ENCODE measurements at regions not wholly inside any gene's neighbourhood (a gene's known extent, or its start where the extent isn't known, plus 50 kb on each side); places are given as distances from the start of the nearest gene placed in this dataset.
"Not testable (repeated sequence)": the region's sequence is repeated elsewhere in the genome, so short reads cannot be mapped to it uniquely, and the experiment has no call there.

DNA sequence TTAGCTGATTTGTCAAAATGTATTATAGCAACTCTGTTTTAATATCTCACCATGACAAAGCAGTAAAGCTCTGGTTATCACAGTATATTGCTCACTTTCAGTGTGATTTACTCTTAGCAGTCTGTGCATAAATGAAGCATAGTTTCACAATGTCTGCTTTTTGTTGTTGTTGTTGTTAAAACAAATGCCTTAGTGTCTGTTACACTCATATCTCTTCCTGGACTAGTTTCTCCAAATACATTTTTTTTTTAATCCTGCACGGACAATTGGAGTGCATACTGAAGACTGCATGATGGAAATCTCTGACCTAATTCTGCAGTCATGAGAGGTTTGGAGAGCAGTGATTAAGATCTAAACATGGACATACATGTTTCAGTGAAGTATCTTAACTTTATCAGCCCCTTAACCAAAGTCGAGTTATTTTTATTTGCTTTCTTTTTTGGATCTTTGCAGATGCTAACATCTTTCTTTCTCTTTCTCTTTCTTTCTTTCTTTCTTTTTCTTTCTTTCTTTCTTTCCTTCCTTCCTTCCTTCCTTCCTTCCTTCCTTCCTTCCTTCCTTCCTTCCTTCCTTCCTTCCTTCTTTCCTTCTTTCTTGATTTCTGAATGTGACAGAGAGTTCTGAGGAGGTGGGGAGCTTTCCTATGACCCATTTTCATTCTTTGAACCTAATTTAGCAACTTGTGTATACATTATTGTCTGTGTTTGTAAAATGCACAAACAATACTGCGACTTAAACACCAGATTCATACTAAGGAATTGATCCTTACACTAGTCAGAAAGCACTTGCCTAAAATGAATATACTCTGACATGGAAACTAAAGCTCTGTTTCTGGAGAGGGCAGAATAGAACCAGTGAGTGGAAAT is 161.5 kb upstream of the AGR3 start:
- Mint-ChIP-seq H3K27ac (no peak overlapping the region), H3K27me3 (peaks cover 1% of the 10 kb centered on the region), H3K4me3 (no peak overlapping the region), H3K4me1 (ENCODE audit: low read depth) (peaks cover 14% of the 10 kb centered on the region), H3K36me3 (no peaks in the 10 kb centered on the region), H3K9me3 (ENCODE audit: low read depth) (no peaks in the 10 kb centered on the region)

DNA sequence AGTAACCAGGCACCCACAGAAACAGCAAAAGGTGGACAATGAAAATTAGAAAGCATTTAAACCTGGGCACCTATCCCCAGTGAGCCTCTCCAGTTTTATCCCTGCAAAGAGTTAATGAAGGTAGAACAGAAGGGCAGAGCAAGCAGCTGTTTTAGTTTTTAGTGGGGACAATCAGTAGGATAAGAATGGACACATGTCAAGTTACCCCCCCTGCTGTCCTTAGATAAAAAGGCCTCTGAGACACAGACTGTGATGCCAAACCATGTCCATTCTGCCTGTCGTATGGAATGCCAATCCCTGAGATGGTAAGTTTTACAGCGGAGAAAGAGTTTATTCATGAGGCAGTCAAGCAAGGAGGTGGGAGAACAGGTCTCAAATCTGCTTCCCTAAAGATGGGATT is 162.6 kb upstream of the AGR3 start:
- no peaks in the 10 kb centered on the region for H3K9me3 Mint-ChIP-seq (ENCODE audit: low read depth)
- H3K4me3 Mint-ChIP-seq: no peak overlapping the region
- H3K27me3 Mint-ChIP-seq: peaks cover 1% of the 10 kb centered on the region
- H3K27ac Mint-ChIP-seq: no peak overlapping the region
- no peaks in the 10 kb centered on the region for H3K36me3 Mint-ChIP-seq
- H3K4me1 Mint-ChIP-seq (ENCODE audit: low read depth): peaks cover 14% of the 10 kb centered on the region

DNA sequence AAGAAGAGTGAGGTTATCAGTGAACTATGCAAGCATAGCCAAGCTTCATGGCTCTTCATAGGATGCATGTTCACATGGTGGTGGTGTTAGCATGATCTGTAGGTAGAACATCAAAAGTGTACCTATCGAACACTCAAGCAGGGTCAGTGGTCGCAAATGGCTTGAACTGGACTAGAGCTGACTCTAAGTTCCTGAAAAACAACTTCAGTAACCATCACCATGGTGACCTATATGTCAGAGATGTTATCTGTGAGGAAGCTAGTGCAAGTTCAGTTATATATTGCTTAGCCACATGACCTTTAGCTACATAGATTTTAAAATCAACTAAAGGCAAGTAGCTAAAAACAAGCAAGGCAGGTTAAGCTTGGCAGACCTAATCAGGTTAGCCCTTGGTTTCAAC is 163.1 kb upstream of the AGR3 start:
- Mint-ChIP-seq H3K27ac (no peak overlapping the region), H3K4me1 (ENCODE audit: low read depth) (peaks cover 14% of the 10 kb centered on the region), H3K4me3 (no peak overlapping the region), H3K9me3 (ENCODE audit: low read depth) (no peaks in the 10 kb centered on the region), H3K36me3 (no peaks in the 10 kb centered on the region), H3K27me3 (peaks cover 1% of the 10 kb centered on the region)

DNA sequence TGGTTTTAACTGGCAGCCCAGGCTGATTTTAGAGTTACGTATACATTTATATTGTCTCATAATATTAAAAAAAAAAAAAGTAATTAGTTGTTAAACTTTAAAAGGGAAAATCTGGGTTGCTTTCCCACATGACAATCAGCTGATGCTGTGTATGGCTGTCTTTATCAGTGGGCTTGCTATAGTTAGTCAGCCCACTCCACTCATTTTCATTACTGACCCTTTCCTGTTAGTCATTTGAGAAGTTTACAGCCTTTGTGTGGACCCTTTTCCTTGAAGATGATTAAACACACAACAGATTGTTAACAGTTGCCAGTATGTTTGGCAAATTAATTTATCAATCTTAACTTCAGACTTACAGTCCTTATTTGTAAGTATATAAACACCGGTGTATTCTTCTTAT is 164.5 kb upstream of the AGR3 start:
- no peak overlapping the region for H3K27ac Mint-ChIP-seq
- no peaks in the 10 kb centered on the region for H3K36me3 Mint-ChIP-seq
- peaks cover 14% of the 10 kb centered on the region for H3K4me1 Mint-ChIP-seq (ENCODE audit: low read depth)
- no peaks in the 10 kb centered on the region for H3K9me3 Mint-ChIP-seq (ENCODE audit: low read depth)
- H3K27me3 Mint-ChIP-seq: no peaks in the 10 kb centered on the region
- H3K4me3 Mint-ChIP-seq: no peak overlapping the region

DNA sequence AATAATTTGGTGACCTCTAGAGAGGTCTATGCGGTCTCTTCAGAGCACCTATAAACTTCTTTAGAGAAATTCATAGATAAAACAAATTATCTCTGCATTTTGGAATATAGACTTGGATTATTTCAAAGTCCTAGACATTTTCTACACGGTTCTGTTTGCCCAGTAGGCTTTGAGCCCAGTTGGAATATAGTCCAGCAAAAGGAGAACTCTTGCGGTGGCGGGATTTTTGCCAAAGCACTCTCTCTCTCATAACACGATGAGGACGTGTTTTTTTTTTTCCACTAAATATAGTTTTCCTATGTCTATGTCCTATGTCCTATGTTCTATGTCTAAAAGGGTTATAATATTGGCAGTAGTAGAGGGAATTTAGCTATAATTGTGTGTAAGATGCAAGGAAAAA is 164.9 kb upstream of the AGR3 start:
- no peak overlapping the region for H3K27ac Mint-ChIP-seq
- H3K9me3 Mint-ChIP-seq (ENCODE audit: low read depth): no peaks in the 10 kb centered on the region
- no peaks in the 10 kb centered on the region for H3K27me3 Mint-ChIP-seq
- H3K4me1 Mint-ChIP-seq (ENCODE audit: low read depth): peaks cover 13% of the 10 kb centered on the region
- no peak overlapping the region for H3K4me3 Mint-ChIP-seq
- no peaks in the 10 kb centered on the region for H3K36me3 Mint-ChIP-seq

DNA sequence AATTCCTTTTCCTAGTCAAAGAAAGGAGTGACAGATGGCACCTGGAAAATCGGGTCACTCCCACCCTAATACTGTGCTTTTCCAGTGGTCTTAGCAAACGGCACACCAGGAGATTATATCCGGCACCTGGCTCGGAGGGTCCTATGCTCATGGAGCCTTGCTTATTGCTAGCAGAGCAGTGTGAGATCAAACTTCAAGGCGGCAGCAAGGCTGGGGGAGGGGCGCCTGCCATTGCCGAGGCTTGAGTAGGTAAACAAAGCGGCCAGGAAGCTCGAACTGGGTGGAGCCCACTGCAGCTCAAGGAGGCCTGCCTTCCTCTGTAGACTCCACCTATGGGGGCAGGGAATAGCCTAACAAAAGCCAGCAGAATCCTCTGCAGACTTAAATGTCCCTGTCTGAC is 171.4 kb upstream of the AGR3 start:
- not testable (repeated sequence) for H3K36me3 Mint-ChIP-seq; H3K4me1 Mint-ChIP-seq (ENCODE audit: low read depth); H3K4me3 Mint-ChIP-seq; H3K27ac Mint-ChIP-seq; H3K9me3 Mint-ChIP-seq (ENCODE audit: low read depth); H3K27me3 Mint-ChIP-seq

DNA sequence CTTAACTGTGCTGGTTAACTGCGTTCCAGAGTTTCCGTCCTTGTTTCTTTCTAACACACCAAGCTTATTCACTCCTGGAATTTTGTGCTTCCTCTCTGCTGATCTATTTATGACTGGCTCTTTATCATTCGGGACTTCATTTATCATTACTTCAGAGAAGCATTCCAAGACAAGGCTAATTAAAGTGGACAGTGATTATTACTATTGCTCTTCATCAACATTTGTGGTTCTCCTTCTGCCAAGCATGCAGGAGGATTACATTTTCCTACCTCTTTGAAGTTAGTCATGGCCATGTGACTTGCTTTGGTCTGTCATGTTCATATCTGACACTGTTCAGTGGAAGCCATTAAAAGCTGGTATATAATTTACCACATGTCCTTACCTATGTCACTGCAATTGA is 172.4 kb upstream of the AGR3 start:
- Mint-ChIP-seq H3K4me1 (ENCODE audit: low read depth) (peaks cover 15% of the 10 kb centered on the region), H3K36me3 (peaks cover 2% of the 10 kb centered on the region), H3K4me3 (no peak overlapping the region), H3K9me3 (ENCODE audit: low read depth) (no peaks in the 10 kb centered on the region), H3K27ac (no peak overlapping the region), H3K27me3 (peaks cover 3% of the 10 kb centered on the region)

DNA sequence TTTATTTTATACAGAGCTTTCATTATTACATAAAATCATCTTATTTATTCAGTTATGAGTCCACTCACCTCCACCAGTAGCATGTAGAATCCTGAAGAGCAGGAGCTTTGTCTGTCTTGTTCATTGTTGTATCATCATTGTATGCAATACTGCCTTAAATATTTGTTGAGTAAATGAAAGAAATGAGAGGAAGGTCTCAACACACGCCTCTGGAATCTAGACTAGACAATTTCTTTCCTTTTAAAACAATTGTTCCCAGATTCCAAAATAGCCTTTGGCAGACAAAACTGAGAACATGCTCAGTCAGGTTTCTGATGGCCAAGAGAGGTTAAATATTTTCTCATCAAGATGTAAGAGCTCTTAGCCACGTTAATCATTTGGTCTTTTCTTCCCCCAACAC is 173.1 kb upstream of the AGR3 start:
- Mint-ChIP-seq H3K27ac (no peak overlapping the region), H3K27me3 (peaks cover 3% of the 10 kb centered on the region), H3K36me3 (peaks cover 2% of the 10 kb centered on the region), H3K9me3 (ENCODE audit: low read depth) (no peaks in the 10 kb centered on the region), H3K4me1 (ENCODE audit: low read depth) (peaks cover 15% of the 10 kb centered on the region), H3K4me3 (no peak overlapping the region)

DNA sequence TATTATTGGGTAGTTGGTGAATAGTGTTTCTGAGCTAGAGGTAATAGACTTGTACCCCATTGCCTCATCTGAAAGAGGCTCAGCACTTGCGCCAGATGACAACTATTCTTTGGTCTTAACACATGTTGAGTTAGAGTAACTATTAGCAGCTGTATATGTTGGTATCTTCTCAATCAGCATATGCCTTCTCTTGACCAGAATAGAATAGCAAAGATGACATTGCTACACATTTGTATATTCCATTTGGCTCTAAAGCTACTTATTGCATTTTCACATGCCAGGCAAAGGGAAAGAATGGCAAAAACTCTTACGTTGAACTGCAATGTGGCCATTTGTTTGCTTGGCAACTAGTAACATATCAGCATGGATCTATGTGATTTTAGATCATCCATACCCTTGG is 173.8 kb upstream of the AGR3 start:
- H3K36me3 Mint-ChIP-seq: peaks cover 2% of the 10 kb centered on the region
- H3K27me3 Mint-ChIP-seq: peaks cover 3% of the 10 kb centered on the region
- H3K4me3 Mint-ChIP-seq: no peak overlapping the region
- no peak overlapping the region for H3K27ac Mint-ChIP-seq
- H3K9me3 Mint-ChIP-seq (ENCODE audit: low read depth): no peaks in the 10 kb centered on the region
- H3K4me1 Mint-ChIP-seq (ENCODE audit: low read depth): peaks cover 15% of the 10 kb centered on the region

DNA sequence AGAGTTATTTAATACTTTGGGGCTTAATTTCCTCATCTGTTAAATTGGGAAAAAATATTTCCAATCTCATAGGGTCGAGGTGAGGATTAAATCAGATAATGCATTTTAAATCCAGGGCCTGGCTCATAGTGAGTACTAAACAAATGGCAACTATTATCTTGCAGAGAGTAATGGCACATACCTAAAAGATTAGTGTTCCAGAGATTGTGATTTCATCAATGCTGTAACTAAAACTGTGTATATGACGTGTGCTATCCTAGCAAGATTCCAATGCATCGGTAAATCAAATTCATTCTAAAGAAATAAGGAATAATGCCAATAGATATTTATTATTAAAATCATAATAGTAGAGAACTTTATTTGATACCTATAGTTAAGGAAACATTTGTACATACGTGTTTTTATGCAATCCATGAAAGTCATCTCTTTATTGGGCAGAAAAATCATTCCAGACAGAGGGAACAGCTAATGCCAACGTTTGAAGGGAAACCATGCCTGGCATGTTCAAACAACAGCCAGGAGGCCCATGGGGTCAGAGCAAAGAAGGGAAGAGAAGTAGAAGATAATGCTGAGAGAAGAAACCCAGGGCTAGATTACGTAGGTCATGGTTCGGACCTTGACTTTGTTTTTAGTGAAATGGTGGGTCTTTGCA is 174.8 kb upstream of the AGR3 start:
- Mint-ChIP-seq H3K9me3 (ENCODE audit: low read depth) (no peaks in the 10 kb centered on the region), H3K4me1 (ENCODE audit: low read depth) (peaks cover 15% of the 10 kb centered on the region), H3K4me3 (no peak overlapping the region), H3K36me3 (peaks cover 2% of the 10 kb centered on the region), H3K27me3 (peaks cover 3% of the 10 kb centered on the region), H3K27ac (no peak overlapping the region)

DNA sequence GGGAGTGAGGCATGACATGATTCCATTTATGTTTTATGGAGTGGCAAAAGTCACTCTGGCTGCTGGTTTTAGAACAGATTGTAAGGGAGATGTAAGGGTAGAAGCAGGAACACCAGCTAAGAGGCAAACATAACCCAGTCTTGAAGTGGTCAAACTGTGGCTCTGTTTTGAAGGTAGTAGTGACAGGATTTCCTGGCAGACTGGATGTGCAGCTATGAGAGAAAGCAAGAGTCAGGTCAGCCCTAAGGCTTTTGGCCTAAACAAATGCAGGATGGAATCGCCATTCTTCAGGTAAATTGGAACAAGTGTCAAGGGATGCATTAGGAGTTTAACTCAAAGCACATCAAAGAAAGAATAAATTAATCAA is 175.3 kb upstream of the AGR3 start:
- peaks cover 3% of the 10 kb centered on the region for H3K27me3 Mint-ChIP-seq
- no peak overlapping the region for H3K27ac Mint-ChIP-seq
- H3K4me1 Mint-ChIP-seq (ENCODE audit: low read depth): peaks cover 15% of the 10 kb centered on the region
- peaks cover 2% of the 10 kb centered on the region for H3K36me3 Mint-ChIP-seq
- H3K4me3 Mint-ChIP-seq: no peak overlapping the region
- H3K9me3 Mint-ChIP-seq (ENCODE audit: low read depth): no peaks in the 10 kb centered on the region

DNA sequence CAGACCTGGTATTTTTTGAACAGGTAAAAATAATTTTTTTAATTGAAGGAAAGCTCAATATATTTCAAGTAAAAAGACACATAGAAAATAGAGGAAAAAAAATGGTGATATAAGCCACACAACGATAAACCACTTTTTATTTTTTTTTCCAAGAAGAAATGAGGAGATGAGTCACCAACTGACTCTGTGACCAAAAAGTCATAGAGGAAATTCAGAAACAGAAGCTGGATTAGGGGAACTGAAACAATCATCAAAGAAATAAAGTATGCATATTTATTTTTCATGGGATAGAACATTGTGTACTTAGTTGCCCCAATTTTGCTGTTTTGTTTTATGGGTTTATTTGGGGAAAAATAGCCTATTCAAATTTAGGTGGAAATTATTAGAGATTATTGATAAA is 176.8 kb upstream of the AGR3 start:
- peaks cover 2% of the 10 kb centered on the region for H3K36me3 Mint-ChIP-seq
- no peak overlapping the region for H3K4me3 Mint-ChIP-seq
- peaks cover 3% of the 10 kb centered on the region for H3K27me3 Mint-ChIP-seq
- H3K27ac Mint-ChIP-seq: no peak overlapping the region
- peaks cover 17% of the 10 kb centered on the region for H3K4me1 Mint-ChIP-seq (ENCODE audit: low read depth)
- no peaks in the 10 kb centered on the region for H3K9me3 Mint-ChIP-seq (ENCODE audit: low read depth)

DNA sequence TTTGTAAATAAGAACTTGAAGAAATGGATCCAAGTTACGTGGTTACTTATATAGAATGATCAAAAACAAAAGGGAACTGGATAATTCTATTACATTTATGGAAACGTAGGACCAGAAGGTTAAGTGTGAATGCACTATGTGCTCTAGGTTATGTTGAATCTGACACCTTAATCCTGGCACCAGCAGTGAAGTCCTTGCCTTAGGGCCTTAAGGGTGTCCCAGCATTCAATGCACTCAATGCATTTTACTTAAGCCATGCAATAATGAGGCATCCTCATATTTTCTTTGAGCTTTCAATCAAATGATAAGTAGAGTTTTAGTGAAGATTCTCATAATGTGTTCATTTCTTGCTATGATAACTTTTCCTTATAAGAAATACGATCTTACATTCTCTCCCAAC is 178.3 kb upstream of the AGR3 start:
- H3K4me3 Mint-ChIP-seq: no peak overlapping the region
- H3K27ac Mint-ChIP-seq: no peak overlapping the region
- H3K9me3 Mint-ChIP-seq (ENCODE audit: low read depth): no peaks in the 10 kb centered on the region
- H3K27me3 Mint-ChIP-seq: no peaks in the 10 kb centered on the region
- H3K4me1 Mint-ChIP-seq (ENCODE audit: low read depth): peaks cover 17% of the 10 kb centered on the region
- H3K36me3 Mint-ChIP-seq: no peaks in the 10 kb centered on the region

DNA sequence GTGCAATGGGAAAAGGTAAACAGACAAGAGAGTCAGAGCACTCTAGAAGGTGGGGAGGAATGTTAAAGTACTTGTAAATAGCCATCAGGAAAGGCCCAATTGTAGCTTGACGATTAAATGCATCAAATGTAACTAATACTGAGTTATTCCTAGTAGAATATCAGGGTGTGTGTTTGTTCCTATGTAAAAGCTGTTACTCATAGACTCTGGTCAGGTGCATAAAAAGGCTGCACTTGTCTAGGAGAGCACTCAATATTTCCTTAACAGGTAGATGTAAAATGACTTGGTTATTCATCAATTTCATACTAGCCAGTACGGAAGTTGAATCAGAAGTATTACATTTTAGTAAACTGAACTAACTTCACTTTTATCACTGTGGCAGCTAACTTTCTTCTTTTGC is 179.7 kb upstream of the AGR3 start:
- no peaks in the 10 kb centered on the region for H3K9me3 Mint-ChIP-seq (ENCODE audit: low read depth)
- peaks cover 17% of the 10 kb centered on the region for H3K4me1 Mint-ChIP-seq (ENCODE audit: low read depth)
- H3K27ac Mint-ChIP-seq: no peak overlapping the region
- no peaks in the 10 kb centered on the region for H3K27me3 Mint-ChIP-seq
- no peaks in the 10 kb centered on the region for H3K36me3 Mint-ChIP-seq
- no peak overlapping the region for H3K4me3 Mint-ChIP-seq

DNA sequence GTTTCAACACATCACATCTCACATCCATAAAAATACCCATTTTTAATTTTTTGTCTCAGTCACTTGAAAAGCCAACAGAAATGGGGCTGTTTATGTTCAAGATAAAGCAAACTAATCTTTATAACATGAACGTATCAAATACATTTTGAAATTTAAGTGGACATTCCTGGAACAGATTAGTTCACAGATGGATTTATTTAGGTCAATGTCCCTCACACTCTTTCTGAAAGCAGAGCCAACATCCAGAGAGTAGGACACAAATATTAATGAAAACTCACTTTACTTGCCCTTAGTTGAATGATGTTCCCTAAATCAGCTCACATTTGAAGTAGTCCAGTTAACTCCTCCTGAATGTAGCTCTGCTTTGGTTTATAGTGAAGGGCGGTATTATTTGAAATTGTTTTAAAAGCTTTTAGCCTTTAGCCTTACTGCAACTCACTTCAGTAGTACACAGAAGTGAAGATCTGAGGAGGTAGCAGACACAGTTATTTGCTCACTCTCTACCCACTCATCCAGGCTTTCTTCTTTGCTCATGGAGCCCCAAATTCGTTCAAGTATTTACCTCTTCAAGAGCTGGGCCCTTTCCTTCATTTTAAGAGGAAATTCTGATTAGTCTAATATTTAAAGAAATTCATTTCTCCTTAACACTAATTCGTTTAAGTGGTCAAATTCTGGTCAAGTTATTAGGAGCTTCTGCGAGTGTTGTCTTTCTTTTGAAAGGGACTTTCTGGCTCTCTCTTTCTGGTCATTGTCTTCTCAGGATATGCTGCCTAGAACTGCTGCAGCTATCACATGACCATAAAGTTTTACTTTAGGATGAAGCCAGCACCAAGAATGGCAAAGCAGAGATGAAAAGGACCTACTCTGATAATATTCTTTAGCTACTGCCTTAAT is 180.6 kb upstream of the AGR3 start:
- no peaks in the 10 kb centered on the region for H3K9me3 Mint-ChIP-seq (ENCODE audit: low read depth)

More for the DNA sequence above, 180.6 kb upstream of the AGR3 start:
- H3K27ac Mint-ChIP-seq: no peak overlapping the region
- H3K4me1 Mint-ChIP-seq (ENCODE audit: low read depth): peaks cover 12% of the 10 kb centered on the region
- H3K36me3 Mint-ChIP-seq: no peaks in the 10 kb centered on the region
- H3K27me3 Mint-ChIP-seq: no peaks in the 10 kb centered on the region
- no peak overlapping the region for H3K4me3 Mint-ChIP-seq
